ENCODE measurements at regions not wholly inside any gene's neighbourhood (a gene's known extent, or its start where the extent isn't known, plus 50 kb on each side); places are given as distances from the start of the nearest gene placed in this dataset.
"Not testable (repeated sequence)": the region's sequence is repeated elsewhere in the genome, so short reads cannot be mapped to it uniquely, and the experiment has no call there.

- H2AK5ac ChIP-seq (ENCODE audit: low read length); H2AFZ ChIP-seq (ENCODE audit: insufficient read depth, low read length, poor library complexity); H3K27ac ChIP-seq (ENCODE audit: low read depth, low read length); H3K79me2 ChIP-seq (ENCODE audit: control insufficient read depth, insufficient read depth, low read length, poor library complexity); H3K4ac ChIP-seq (ENCODE audit: low read depth, low read length); DNase-seq; H3K4me1 ChIP-seq (ENCODE audit: control insufficient read depth in 1 of 2, insufficient read depth in 2 of 2, low read length in 2 of 2); H3K23ac ChIP-seq (ENCODE audit: low read length); H3K9me3 ChIP-seq (ENCODE audit: insufficient read depth, low read depth, low read length); H3K18ac ChIP-seq (ENCODE audit: low read length); H4K12ac ChIP-seq (ENCODE audit: low read depth, low read length); H2BK5ac ChIP-seq (ENCODE audit: low read depth, low read length, poor library complexity); H3K27me3 ChIP-seq (ENCODE audit: insufficient read depth, low read length); H2BK12ac ChIP-seq (ENCODE audit: low read length); H2BK120ac ChIP-seq (ENCODE audit: insufficient read depth, low read length, poor library complexity); H3K36me3 ChIP-seq (ENCODE audit: control insufficient read depth in 1 of 2, insufficient read depth in 2 of 2, low read length in 2 of 2); H4K91ac ChIP-seq (ENCODE audit: low read depth, low read length); H3K4me3 ChIP-seq (ENCODE audit: low read depth, low read length); H3K79me1 ChIP-seq (ENCODE audit: low read length); H4K8ac ChIP-seq (ENCODE audit: low read depth, low read length); H3K9ac ChIP-seq (ENCODE audit: low read length); H3K14ac ChIP-seq (ENCODE audit: low read length); H3K4me2 ChIP-seq (ENCODE audit: low read length): not testable (repeated sequence)
- WGBS (ENCODE audit: extremely low coverage, insufficient coverage, insufficient read length): no CpG with 5 or more reads among the region's 4 CpGs
Measured at GRCh38 chr1:149371955-149372354, 102.9 kb upstream of the NBPF19 start.

- not testable (repeated sequence) for H4K8ac ChIP-seq (ENCODE audit: low read depth, low read length); H2AK5ac ChIP-seq (ENCODE audit: low read length); H2BK12ac ChIP-seq (ENCODE audit: low read length); H3K79me1 ChIP-seq (ENCODE audit: low read length); H3K4me1 ChIP-seq (ENCODE audit: control insufficient read depth in 1 of 2, insufficient read depth in 2 of 2, low read length in 2 of 2); H2BK120ac ChIP-seq (ENCODE audit: insufficient read depth, low read length, poor library complexity); H3K27ac ChIP-seq (ENCODE audit: low read depth, low read length); H3K4ac ChIP-seq (ENCODE audit: low read depth, low read length); H3K18ac ChIP-seq (ENCODE audit: low read length); H3K23ac ChIP-seq (ENCODE audit: low read length); H3K36me3 ChIP-seq (ENCODE audit: control insufficient read depth in 1 of 2, insufficient read depth in 2 of 2, low read length in 2 of 2); H3K14ac ChIP-seq (ENCODE audit: low read length); H4K91ac ChIP-seq (ENCODE audit: low read depth, low read length); DNase-seq; H2AFZ ChIP-seq (ENCODE audit: insufficient read depth, low read length, poor library complexity); H3K9me3 ChIP-seq (ENCODE audit: insufficient read depth, low read depth, low read length); H3K4me3 ChIP-seq (ENCODE audit: low read depth, low read length); H3K4me2 ChIP-seq (ENCODE audit: low read length); H2BK5ac ChIP-seq (ENCODE audit: low read depth, low read length, poor library complexity); H3K79me2 ChIP-seq (ENCODE audit: control insufficient read depth, insufficient read depth, low read length, poor library complexity); H3K27me3 ChIP-seq (ENCODE audit: insufficient read depth, low read length); H3K9ac ChIP-seq (ENCODE audit: low read length); H4K12ac ChIP-seq (ENCODE audit: low read depth, low read length)
- no CpG with 5 or more reads among the region's 3 CpGs for WGBS (ENCODE audit: extremely low coverage, insufficient coverage, insufficient read length)
Measured at GRCh38 chr1:149378462-149378861, 96.4 kb upstream of the NBPF19 start.

GRCh38 chr1:149390173-149390926 is 84.5 kb upstream of the NBPF19 start:
- not testable (repeated sequence) for H2AK5ac ChIP-seq (ENCODE audit: low read length); H3K79me2 ChIP-seq (ENCODE audit: control insufficient read depth, insufficient read depth, low read length, poor library complexity); H3K36me3 ChIP-seq (ENCODE audit: control insufficient read depth in 1 of 2, insufficient read depth in 2 of 2, low read length in 2 of 2); H3K14ac ChIP-seq (ENCODE audit: low read length); H2BK12ac ChIP-seq (ENCODE audit: low read length); H3K27ac ChIP-seq (ENCODE audit: low read depth, low read length); H3K18ac ChIP-seq (ENCODE audit: low read length); H3K9me3 ChIP-seq (ENCODE audit: insufficient read depth, low read depth, low read length); H2AFZ ChIP-seq (ENCODE audit: insufficient read depth, low read length, poor library complexity); H2BK120ac ChIP-seq (ENCODE audit: insufficient read depth, low read length, poor library complexity); H4K8ac ChIP-seq (ENCODE audit: low read depth, low read length); H3K9ac ChIP-seq (ENCODE audit: low read length); H4K12ac ChIP-seq (ENCODE audit: low read depth, low read length); H3K4ac ChIP-seq (ENCODE audit: low read depth, low read length); H3K4me3 ChIP-seq (ENCODE audit: low read depth, low read length); H3K23ac ChIP-seq (ENCODE audit: low read length); H2BK5ac ChIP-seq (ENCODE audit: low read depth, low read length, poor library complexity); H3K27me3 ChIP-seq (ENCODE audit: insufficient read depth, low read length); H4K91ac ChIP-seq (ENCODE audit: low read depth, low read length); H3K79me1 ChIP-seq (ENCODE audit: low read length); H3K4me1 ChIP-seq (ENCODE audit: control insufficient read depth in 1 of 2, insufficient read depth in 2 of 2, low read length in 2 of 2)
- WGBS (ENCODE audit: extremely low coverage, insufficient coverage, insufficient read length): no CpG with 5 or more reads among the region's 69 CpGs
- H3K4me2 ChIP-seq (ENCODE audit: low read length): peak overlapping the region; percentile 50
- DNase-seq: peak; percentile 10 to 69

- not testable (repeated sequence) for H3K14ac ChIP-seq (ENCODE audit: low read length); H3K9me3 ChIP-seq (ENCODE audit: insufficient read depth, low read depth, low read length); H3K4me3 ChIP-seq (ENCODE audit: low read depth, low read length); H2AFZ ChIP-seq (ENCODE audit: insufficient read depth, low read length, poor library complexity); H4K12ac ChIP-seq (ENCODE audit: low read depth, low read length); H3K4ac ChIP-seq (ENCODE audit: low read depth, low read length); H3K9ac ChIP-seq (ENCODE audit: low read length); H2BK12ac ChIP-seq (ENCODE audit: low read length); DNase-seq; H3K4me1 ChIP-seq (ENCODE audit: control insufficient read depth in 1 of 2, insufficient read depth in 2 of 2, low read length in 2 of 2); H3K23ac ChIP-seq (ENCODE audit: low read length); H3K36me3 ChIP-seq (ENCODE audit: control insufficient read depth in 1 of 2, insufficient read depth in 2 of 2, low read length in 2 of 2); H3K27ac ChIP-seq (ENCODE audit: low read depth, low read length); H2BK5ac ChIP-seq (ENCODE audit: low read depth, low read length, poor library complexity); H2AK5ac ChIP-seq (ENCODE audit: low read length); H3K79me2 ChIP-seq (ENCODE audit: control insufficient read depth, insufficient read depth, low read length, poor library complexity); H3K79me1 ChIP-seq (ENCODE audit: low read length); H3K27me3 ChIP-seq (ENCODE audit: insufficient read depth, low read length); H3K4me2 ChIP-seq (ENCODE audit: low read length); H2BK120ac ChIP-seq (ENCODE audit: insufficient read depth, low read length, poor library complexity); H4K91ac ChIP-seq (ENCODE audit: low read depth, low read length); H4K8ac ChIP-seq (ENCODE audit: low read depth, low read length); H3K18ac ChIP-seq (ENCODE audit: low read length)
- no CpG with 5 or more reads among the region's 43 CpGs for WGBS (ENCODE audit: extremely low coverage, insufficient coverage, insufficient read length)
Measured at GRCh38 chr1:149390931-149391330, 83.9 kb upstream of the NBPF19 start.

Data from trophoblast cell (in vitro differentiated cells and primary cell).